IPS-NIHi11 (cell line): ENCODE measurements at regions not wholly inside any gene's neighbourhood (a gene's known extent, or its start where the extent isn't known, plus 50 kb on each side); places are given as distances from the start of the nearest gene placed in this dataset.

ENCODE experiments used
- DNase-seq: peaks from one replicate; pipeline ENCODE4 v3.0.0; 2012; ENCODE audit warnings: mixed read lengths, low spot score

DNA sequence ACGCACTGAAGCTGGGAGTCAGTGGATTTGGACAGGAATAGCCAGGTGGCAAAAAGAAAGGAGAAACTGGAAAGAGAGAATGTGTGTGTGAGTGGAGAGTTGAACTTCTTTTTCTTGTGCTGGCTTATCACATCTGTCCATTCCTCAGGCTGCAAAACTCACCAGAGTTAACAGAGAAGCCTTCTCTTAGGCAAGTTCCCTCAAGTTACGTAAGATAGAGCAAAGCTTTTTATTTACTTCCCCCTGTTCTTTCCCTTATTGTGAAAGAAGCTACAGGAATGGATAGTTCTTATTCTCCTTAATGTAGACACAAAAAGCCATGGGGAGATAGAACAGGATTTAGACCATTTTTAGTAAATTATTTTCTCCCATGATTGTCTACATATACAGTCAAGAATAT lies 188.6 kb downstream of the BMP2 start:
- DNase-seq, result no peak

DNA sequence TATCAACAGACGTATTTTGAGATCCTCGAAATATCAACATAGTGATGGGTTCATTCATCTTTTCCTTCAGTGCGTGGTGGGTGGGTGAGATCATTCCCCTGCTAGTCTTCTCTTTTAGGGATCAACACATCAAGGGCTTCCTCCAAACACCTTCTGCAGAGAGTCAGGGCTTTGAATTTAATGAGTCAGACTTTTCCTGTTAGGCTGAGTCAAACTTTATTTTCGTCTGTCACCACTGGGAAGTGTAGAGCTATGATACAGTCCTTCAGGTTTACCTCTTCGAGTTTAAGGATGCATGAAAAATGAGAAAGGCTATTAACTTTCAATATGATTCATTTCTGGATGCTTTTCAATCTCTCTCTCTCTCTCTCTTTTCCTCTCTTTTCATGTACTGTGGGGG lies 189.1 kb downstream of the BMP2 start:
- no peak for DNase-seq

DNA sequence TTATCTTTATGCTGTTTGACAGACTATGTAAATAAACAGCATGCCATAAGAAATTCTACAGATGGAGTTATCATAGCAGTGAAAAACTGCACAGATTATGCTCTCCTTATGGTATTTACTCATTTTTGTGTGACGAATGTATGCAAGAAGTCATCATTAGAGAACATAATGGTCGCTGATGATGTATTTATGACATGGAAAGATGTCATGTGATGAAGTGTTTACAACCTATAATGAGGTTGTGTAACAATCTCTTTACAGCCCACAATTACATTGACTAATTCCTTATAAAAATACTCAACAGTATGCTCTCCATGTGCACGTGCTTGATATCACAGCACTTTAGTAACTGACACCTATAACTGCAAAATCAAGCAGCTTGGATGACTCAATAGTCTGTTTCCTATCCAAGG lies 192.4 kb downstream of the BMP2 start:
- no peak for DNase-seq

DNA sequence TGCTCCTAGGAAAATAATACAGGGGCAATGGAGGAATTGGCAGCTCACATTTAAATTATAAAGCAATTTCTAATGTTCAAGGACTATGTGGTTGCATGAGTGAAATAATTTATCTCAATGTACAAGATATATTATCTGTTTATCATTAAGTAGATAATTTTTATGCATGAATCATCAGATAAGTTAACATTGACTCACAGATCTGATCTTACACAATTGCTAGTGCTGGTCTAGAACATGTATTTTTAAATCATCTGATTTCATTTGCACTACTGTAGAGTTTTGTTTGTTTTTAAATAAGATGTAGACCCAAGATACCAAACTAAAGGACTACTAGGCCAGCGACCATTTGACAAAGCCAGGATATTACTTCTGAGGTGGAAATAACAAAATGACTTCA lies 199.2 kb downstream of the BMP2 start:
- no peak for DNase-seq

DNA sequence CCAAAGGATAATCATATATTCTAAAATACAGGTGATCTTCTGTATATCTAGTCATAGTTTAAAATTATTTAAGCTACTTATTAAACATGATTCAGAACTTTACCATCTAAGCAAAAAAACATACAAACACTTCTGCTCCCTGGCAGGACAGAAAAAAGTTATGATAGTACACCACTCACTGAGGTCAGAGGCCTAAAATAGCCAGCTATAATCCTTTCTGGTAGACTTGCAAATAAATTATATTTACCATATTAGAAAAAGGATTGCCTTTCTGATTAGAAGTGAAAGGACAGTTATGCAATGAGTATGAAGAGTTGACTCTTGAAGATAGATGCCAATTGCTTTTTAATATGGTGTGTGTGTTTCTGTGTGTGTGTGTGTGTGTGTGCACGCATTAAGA lies 207.4 kb downstream of the BMP2 start:
- no peak for DNase-seq

DNA sequence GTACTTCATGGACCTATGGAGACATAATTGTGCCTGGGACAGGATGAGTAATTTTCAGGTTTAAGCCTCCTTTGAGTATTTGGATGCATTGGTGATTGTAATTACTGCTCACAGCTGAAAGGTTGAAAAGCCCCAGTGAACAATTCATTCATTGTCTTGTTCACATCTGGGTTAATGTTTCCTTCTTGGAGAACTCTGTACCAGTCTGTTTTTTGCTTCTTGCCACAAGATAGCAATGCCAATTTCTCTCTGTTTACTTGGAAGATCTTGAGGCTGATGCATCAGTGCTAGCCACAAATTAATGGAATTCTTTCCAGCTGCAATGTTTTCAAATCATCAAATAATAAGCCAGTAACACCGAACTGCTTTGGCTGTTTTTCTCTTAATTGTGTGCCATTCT lies 207.8 kb downstream of the BMP2 start:
- DNase-seq, result no peak

DNA sequence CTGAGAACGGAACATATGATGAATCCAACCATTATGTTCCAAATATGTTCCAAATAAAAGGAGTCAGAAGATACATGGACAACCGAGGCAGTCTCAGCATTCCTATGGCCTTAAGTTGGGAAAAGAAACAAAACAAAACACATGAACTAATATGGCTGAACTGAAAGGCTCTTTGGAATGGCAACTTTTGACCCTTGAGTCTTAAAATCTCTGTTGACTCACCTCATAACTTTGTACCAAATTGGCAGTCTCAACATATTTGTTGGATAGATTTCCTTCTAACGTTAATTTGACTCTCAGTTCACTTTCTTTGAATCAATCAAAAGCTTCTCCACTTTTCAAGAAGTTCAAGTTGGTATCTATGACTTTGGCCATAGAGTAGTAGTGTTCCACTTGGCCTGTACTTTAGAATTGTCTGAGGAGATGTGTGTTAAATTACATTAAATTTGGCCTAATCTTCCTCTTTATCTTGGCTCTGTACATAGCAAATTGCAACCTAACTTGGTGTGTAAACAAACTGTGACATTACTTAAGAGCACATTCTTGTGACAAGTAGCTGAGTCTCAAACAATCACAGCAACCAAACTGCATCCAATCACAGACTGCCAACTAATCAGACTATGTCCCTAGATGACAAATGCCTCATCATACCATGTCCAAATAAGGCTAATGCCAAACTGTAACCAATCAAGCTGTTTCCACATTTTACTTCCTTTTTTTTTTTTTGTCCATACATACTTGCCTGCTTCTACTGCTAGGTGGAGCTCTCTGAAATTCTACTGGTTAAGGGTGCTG lies 208.8 kb downstream of the BMP2 start:
- no peak for DNase-seq

DNA sequence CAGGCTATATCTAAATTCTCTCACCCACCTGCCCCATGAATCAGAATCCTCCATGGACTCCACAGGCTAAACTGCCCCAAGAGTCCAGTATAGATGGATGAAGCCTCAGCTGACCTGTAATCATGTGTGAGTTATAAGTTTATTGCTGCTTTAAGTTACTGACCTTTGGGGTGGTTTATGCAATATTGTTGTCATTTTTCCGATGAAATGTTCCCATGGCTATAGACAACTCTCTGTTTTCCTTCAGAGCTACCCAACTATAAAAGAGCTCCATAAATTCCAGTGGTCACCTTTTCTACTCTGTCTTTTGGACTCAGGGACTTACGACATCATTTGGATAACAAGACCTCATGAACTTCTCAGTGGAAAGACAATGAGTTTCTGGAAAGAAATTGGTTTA lies 212.1 kb downstream of the BMP2 start:
- DNase-seq, result no peak

DNA sequence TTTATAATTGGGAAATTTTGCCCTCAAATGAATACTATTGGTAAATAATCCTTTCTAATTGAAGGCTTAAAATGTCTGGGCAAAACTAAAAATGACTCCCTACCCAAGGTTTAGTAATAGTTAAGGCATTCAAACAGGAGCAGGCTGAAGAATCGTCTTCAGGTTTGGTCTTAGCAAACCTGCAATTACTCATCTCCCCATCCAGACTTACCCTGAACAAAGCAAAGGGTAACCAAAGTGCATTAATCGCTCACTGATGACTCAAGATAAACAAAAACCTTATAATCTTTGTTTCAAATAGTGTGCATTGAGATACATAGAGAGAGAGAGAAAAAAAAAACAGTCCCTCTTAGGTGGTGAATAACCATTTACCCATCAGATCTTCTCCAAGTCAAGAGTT lies 225.5 kb downstream of the BMP2 start:
- DNase-seq, result no peak

DNA sequence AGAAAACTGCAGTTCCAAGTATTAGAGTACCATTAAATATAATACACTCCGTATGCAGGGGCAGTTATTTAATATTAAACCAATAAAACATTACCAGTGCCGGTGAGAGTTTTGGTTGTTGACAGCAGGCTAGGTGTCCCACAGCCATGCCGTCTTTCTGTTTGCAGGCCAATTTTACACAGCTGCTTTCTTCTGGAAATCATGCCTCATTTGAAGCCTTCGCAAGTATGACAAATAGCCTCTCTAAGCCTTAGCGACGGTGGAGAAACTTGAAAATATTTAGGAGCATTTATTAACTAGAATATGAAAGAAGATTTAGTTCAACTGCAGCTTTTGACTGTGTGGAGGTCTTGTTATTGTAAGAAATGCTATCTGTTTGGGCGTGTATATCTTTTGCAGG lies 226.0 kb downstream of the BMP2 start:
- DNase-seq, result no peak

DNA sequence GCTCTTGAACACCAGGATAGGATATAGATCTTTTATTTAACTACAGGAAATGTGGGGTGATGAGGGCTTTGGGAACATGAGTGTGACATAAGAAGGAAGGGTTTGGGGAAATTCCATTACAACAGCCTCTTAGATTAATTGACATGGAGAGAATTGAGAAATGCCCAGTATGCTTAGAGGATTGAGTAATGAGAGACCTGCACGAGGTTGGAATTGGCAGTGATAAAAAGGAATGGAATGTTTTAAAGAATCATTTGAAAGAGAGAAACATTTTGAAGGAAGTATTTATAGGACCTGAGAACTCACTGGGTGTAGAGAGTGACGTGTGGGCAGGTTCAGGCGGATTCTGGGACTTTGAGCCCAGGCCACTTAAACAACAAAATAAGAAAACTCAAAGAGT lies 227.0 kb downstream of the BMP2 start:
- DNase-seq, result no peak

DNA sequence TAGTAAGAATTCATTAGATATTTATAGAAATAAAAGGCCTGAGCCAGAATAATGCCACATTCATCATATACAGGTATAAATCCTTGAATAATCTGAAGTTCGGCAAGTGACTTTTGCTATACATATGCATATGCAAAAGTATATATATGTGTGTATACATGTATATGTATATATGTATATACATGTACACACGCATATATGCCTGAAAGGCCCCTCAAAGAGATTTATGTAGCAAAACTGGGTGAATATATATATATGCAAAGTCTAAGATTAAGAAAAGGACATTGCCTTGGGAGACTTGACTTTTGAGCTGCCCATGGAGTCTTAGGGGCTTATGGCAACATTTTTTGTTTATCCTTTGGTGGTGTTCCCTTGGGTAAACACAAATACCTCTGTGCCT lies 231.4 kb downstream of the BMP2 start:
- no peak for DNase-seq

DNA sequence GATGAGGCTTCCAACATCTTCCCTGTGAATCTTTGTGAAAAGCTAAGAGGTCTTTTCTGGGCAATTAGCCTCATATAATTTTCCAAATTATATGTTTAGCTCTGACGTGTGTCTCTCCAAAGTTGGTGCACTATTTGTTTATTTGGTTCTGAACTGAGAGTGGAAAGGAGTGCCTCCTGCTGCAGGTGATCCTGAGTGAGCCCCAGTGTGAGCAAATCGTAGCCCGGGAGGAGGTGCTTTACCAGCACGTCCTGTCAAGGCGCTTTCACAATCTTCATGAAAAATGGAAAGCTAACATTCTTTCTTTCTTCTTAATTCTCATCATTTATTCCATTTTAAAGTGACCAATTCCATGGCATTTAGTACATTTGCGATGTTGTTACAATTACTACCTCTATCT lies 231.9 kb downstream of the BMP2 start:
- DNase-seq, result no peak

DNA sequence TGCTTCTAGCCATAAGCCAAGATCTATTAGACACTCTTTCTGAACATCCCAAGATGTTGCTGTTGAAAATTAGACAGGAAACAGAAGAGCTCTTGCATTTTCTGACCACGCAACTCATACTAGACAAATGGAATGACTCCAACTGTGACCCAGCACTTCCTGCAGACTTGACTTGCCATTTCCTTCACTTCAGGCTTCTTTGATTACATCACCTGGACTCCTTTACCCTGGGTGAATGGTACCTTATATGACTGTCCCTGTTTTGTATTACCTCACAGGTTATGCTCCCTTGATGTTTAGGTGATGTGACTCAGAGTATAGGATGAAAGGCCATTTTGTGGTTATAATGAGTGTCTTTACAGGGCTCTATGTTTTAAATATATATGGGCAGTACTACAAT lies 236.1 kb downstream of the BMP2 start:
- DNase-seq, result no peak

DNA sequence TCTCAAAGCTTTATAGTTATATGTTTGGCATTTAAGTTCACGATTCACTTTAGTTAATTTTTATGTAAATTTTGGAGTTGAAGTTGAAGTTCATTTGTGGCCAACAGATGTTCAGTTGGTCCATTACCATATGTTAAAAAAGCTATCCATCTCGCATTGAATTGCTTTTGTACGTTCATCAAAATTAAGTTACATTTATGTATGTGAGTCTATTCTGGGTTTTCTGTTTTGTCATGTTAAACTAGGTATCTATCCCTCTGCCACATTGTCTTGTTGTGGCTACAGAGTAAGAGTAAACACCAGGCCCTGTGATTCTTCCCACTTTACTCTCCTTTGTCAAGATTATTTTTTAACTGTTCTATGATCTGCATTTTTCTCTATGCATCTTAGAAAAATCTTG lies 237.3 kb downstream of the BMP2 start:
- no peak for DNase-seq

DNA sequence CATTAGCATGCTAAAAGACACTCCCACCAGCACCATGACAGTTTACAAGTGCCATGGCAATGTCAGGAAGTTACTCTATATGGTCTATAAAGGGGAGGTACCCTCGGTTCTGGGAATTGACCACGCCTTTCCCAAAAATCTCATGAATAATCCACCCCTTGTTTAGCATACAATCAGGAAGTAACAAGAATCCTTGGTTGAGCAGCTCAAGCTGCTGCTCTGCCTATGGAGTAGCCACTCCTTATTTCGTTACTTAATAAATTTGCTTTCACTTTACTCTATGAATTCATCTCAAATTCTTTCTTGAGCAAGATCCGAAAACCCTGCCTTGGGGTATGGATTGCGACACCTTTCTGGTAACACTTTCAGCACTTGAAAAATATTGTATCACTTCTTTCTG lies 243.0 kb downstream of the BMP2 start:
- DNase-seq, result no peak

DNA sequence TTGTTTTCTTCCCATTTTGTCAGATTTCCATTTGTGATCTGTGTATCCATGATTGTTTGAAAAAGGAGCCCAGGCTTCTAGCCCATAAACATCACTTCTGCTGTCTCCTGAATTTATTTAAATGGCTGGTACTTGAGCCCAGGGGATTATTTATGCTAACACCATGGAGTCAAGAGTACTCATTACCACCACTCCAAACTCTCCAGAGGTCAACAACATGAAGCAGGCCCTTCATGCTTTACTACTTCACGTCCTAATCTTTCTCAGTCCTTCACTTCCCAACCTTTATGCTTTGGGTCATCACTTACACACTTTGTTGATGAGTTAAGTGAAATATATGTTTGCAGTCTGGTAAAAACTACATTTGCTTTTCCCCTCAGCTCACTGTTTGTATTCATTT lies 247.8 kb downstream of the BMP2 start:
- no peak for DNase-seq

DNA sequence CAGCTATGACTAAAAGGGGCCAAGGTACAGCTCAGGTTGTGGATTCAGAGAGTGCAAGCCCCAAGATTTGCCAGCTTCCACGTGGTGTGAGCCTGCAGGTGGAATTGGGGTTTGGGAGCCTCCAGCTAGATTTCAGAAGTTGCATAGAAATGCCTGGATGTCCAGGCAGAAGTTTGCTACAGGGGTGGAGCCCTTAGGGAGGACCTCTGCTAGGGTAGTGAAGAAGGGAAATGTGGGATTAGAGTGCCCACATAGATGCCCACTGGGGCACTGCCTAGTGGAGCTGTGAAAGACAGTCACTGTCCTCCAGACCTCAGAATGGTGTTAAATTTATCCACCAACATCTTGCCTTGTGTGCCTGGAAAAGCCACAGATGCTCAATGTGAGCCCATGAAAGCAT lies 255.1 kb downstream of the BMP2 start:
- DNase-seq, result no peak

DNA sequence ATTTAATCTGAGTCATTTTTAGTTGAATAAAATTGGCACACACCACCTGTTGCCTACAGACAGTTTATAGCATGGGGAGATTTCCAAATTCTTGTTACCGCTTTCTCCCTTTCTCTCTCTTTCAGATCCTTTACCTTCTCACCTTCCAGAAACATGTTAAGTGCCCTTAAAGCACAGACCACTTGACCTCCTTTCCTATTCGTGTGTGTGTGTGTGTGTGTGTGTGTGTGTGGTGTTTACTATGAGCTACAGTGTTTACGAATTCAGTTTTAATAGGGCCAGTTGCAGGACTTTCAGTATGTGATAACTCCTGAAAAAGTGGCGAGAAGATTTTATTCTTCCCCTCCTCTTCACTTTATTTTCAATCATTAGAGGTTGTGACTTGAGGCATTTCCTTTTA lies 258.1 kb downstream of the BMP2 start:
- DNase-seq, result no peak

DNA sequence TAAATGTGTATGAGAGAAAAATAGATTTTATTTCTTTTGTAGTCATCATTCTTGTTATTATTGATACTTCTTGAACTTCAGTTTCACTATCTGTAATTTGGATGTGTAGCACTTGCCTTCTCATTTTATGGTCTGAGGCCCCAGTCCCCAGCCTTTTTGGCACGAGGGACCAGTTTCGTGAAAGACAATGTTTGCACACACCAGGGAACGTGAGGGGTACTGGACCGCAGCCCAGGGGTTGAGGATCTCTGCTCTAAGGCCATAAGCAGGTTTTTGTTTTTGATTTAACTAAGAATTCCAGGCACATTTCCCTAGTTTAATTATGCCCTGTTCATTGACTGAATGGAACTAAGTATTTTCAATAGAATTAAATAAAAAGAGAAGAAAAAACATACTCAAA lies 261.5 kb downstream of the BMP2 start:
- DNase-seq, result no peak

DNA sequence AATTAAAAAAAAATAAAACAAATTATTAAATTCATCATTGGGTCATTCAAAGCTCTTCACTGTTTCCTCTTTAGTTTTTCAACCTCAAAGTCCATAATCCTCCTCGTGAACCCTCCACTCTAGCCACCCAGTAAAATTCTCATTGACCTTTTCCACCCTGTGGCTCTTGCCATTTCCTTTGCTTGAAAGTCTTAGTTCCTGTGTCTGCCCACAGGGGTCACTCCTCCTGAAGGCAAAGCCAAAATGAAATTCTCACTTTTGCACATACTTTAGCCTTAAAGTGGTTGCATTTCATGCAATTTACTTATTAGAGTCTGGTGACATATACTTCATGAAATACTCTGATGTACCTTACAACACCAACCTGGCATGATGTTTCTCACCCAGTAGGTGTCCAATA lies 263.7 kb downstream of the BMP2 start:
- peak; percentile 44 for DNase-seq

DNA sequence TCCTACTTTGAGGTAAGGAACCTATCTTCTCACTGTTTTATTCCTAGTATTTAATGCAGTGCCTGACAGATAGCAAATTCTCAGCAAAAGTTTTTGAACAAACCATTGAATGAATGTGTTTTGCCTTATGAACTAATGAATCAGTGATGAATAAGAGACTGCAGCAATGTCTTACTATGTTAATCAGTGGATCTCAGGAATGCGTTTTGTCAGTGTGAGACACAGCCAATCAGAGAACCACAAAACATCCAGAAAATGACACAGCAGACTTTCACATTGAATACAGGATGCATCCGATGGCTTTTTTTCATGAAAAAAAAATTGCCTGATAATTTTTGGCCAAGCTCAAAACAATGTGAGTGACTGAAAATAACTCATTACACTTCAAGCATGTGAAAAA lies 270.5 kb downstream of the BMP2 start:
- no peak for DNase-seq

DNA sequence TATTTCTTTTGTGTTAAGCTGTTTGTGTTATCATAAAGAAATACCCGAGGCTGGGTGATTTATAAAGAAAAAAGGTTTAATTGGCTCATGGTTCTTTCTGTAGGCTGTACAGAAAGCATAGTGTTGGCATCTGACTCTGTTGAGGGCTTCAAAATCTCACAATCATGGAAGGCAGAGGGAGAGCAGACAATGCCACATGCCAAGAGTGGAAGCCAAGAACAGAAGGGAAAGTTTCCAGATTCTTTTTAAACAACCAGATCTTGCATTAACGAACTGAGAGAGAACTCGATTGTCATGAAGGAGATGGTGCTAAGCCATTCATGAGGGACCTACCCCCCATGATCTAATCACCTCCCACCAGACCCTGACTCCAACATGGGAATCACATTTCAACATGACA lies 290.1 kb downstream of the BMP2 start:
- no peak for DNase-seq

DNA sequence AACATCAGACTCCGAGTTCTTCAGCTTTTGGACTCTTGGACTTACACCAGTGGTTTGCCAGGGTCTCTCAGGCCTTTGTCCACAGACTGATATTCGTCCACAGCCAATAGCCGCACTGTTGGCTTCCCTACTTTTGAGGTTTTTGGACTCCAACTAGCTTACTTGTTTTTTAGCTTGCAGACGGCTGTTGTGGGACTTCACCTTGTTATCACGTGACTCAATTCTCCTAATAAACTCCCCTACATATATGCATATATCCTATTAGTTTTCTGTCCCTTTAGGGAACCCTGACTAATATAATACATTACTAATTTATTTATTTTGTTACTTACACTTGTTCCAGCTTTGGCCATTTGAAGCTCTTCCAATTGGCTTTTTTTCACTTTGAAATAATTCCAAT lies 311.3 kb downstream of the BMP2 start:
- DNase-seq, result no peak

DNA sequence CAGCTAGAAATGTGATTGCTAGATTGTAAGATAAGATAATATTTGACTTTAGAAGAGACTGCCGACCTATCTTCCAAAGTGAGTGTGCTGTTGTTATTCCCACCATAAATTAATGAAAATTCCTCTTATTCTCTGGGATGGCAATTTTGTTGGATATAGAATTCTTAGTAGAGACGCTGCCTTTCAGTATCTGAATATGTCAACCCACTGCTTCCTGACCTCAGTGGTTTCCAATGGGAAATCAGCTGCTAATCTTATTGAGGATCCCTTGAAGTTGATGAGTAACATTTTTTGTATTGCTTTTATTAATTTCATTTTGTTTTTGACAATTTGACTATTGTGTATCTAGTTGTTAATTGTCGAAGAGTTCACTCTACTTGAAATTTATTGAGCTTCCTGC lies 313.0 kb downstream of the BMP2 start:
- DNase-seq, result no peak
